NB4 (cell line): ENCODE measurements at regions not wholly inside any gene's neighbourhood (a gene's known extent, or its start where the extent isn't known, plus 50 kb on each side); places are given as distances from the start of the nearest gene placed in this dataset.

Source experiments
- MYC ChIP-seq: IDR thresholded peaks from 2 replicates; pipeline ENCODE4 v1.6.1; 2011; ENCODE audit warnings: low read depth, low read length
- POLR2A ChIP-seq: IDR thresholded peaks from 2 replicates; pipeline ENCODE4 v1.6.1; 2011; ENCODE audit warnings: mild to moderate bottlenecking; ENCODE audit not compliant: insufficient read length; ENCODE audit errors: extremely low read depth
- TF ChIP-seq, protein P1 (sequence below): IDR thresholded peaks from one replicate; pipeline ENCODE4 v1.5.1; 2012; ENCODE audit warnings: low read depth, low read length
- TF ChIP-seq, protein P2 (sequence below): IDR thresholded peaks from 2 replicates; pipeline ENCODE4 v1.6.1; 2011; ENCODE audit warnings: low read depth, low read length

GRCh38 chr3:75101329-75102147 lies 487.1 kb upstream of the CNTN3 start:
- TF ChIP-seq, protein P1, sequence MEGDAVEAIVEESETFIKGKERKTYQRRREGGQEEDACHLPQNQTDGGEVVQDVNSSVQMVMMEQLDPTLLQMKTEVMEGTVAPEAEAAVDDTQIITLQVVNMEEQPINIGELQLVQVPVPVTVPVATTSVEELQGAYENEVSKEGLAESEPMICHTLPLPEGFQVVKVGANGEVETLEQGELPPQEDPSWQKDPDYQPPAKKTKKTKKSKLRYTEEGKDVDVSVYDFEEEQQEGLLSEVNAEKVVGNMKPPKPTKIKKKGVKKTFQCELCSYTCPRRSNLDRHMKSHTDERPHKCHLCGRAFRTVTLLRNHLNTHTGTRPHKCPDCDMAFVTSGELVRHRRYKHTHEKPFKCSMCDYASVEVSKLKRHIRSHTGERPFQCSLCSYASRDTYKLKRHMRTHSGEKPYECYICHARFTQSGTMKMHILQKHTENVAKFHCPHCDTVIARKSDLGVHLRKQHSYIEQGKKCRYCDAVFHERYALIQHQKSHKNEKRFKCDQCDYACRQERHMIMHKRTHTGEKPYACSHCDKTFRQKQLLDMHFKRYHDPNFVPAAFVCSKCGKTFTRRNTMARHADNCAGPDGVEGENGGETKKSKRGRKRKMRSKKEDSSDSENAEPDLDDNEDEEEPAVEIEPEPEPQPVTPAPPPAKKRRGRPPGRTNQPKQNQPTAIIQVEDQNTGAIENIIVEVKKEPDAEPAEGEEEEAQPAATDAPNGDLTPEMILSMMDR, result no peak
- TF ChIP-seq MYC (no peak), POLR2A (no peak)
- TF ChIP-seq, protein P2, sequence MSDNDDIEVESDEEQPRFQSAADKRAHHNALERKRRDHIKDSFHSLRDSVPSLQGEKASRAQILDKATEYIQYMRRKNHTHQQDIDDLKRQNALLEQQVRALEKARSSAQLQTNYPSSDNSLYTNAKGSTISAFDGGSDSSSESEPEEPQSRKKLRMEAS, result no peak
